GM21390 (cell line): ENCODE measurements at regions not wholly inside any gene's neighbourhood (a gene's known extent, or its start where the extent isn't known, plus 50 kb on each side); places are given as distances from the start of the nearest gene placed in this dataset.

Experiments used
- ATAC-seq: cut with Tn5 transposase; IDR thresholded peaks from one replicate; pipeline ENCODE4 v1.9.1; 2021; ENCODE audit not compliant: unreplicated experiment

DNA sequence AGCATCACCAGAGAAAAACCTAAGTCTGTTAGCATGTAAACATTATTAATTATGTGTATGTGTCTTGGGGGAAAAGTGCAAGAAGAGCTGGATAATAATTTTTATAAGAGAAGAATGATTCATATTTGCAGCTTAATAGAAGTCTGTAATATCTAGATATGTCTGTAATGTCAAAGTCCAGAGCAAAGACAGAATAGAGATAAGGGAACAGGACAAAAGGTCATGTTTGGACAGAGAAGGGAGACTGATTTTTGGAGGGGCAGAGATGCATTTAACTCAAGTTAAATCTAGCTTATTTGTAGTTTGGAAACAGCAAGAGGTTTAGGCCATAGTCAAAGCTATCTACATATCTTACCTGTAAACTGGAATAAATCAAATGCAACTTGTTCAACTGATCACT is 61.2 kb downstream of the MAGED1 start:
- no peak for ATAC-seq

DNA sequence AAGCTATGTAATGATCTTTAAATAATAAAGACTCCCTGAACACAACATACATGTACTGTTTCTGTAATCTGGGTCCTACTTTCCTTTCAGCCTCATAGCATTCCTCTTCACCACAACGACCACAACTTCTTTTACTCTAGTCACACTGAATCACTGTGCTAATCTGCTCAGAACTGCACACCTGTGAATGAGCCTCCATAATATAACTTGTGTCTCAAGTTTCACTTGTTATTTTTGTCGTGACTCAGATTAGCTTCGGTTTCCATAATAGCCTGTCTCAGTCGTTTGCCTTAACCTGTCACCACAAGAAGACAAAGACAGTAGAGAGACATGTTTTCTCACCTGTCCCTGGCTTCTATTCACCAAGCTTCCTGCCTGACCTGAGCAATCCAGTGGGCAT is 61.8 kb downstream of the MAGED1 start:
- ATAC-seq, result peak; percentile 98

DNA sequence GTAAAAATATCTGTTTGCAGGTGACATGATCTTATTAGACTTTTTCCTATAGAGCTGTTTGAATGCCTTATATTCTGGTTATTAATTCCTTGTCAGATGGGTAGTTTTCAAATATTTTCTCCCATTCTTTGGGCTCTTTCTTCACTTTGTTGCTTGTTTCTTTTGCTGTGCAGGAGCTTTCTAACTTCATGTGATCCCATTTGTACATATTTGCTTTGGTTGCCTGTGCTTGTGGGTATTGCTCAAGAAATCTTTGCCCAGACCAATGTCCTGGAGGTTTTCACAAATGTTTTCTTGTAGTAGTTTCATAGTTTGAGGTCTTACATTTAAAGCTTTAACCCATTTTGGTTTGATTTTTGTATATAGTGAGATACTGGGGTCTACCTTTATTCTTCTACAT is 63.0 kb downstream of the MAGED1 start:
- no peak for ATAC-seq

DNA sequence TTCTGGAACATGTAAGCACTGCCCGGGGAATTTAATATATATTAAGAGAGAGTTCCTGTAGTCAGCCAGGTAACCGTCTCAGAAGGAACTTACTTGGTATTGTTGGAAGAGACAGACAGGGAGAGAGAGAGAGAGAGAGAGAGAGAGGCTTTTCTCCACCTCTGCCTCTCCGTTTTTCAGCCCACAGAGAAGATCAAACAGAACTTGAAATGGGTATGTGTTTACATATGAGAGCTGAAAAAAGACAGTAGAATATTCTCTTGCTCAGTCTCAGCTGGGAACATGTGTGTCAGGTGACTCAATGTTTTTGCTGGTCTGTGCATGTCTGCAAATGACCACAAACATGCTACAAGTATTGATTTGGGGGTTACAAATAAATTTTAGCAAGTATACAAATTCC is 81.9 kb downstream of the MAGED1 start:
- no peak for ATAC-seq

DNA sequence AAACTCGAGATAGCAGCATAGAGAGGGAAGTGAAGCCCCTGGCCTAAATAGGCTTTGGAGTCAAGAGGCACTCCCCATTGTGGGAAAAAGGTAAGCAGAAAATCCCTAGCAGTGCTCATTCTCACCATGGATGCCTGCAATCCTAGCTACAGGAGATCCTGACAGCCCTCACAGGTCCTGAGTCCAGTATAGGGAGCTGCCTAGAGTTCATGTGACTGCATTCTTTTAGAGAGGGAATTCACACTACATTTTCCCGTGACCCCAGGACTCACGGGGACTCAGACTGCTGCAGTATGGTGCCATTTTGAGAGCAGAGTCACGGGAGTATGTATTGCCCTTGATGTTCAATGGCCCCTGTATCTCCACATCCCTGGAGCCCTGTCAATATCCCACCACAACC is 82.4 kb downstream of the MAGED1 start:
- ATAC-seq, result no peak

DNA sequence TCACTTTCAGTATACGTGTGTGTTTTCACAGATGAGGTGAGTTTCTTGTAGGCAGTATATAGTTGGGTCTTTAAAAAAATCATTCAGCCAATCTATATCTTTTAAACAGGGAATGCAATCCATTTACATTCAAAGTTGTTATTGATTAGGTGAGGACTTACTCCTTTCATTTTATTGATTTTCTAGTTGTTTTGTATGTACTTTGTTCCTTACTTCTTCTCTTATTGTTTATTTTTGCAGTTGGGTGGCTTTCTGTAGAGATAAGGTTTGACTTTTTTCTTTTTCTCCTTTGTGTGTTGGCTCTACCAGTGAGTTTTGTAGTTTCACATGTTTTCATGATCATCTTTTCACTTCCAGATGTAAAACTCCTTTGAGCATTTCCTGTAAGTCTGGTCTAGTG is 83.1 kb downstream of the MAGED1 start:
- no peak for ATAC-seq
